GM23248 (cell line): ENCODE measurements at regions not wholly inside any gene's neighbourhood (a gene's known extent, or its start where the extent isn't known, plus 50 kb on each side); places are given as distances from the start of the nearest gene placed in this dataset.

Source experiments
- DNase-seq: peaks from one replicate; pipeline ENCODE4 v3.0.0-alpha.2; 2015
- H2AFZ ChIP-seq: fragments of 200-600 bp; sonication (generic); 2 replicates; pipeline ENCODE4 v1.6.1; 2016; ENCODE audit warnings: antibody characterized with exemption
- H3F3A ChIP-seq: fragments of 200-600 bp; sonication (generic); 2 replicates; pipeline ENCODE4 v1.6.1; 2016; ENCODE audit warnings: mild to moderate bottlenecking, antibody characterized with exemption, mixed run types; ENCODE audit not compliant: insufficient read depth
- H3K27ac ChIP-seq: fragments of 200-600 bp; sonication (generic); 2 replicates; pipeline ENCODE4 v1.5.1; 2016; ENCODE audit warnings: mild to moderate bottlenecking
- H3K27me3 ChIP-seq: fragments of 200-600 bp; sonication (generic); replicated peaks from 2 replicates; pipeline ENCODE4 v1.6.1; 2016; ENCODE audit warnings: mild to moderate bottlenecking; ENCODE audit not compliant: insufficient read depth
- H3K36me3 ChIP-seq: fragments of 200-600 bp; sonication (generic); 2 replicates; pipeline ENCODE4 v1.6.1; 2016; ENCODE audit warnings: low read depth, mild to moderate bottlenecking
- H3K4me1 ChIP-seq: fragments of 200-600 bp; sonication (generic); 2 replicates; pipeline ENCODE4 v1.6.1; 2016; ENCODE audit warnings: mild to moderate bottlenecking; ENCODE audit not compliant: insufficient read depth
- H3K4me2 ChIP-seq: fragments of 200-600 bp; sonication (generic); one replicate; pipeline ENCODE4 v1.6.1; 2016; ENCODE audit warnings: mild to moderate bottlenecking; ENCODE audit not compliant: unreplicated experiment
- H3K4me3 ChIP-seq: fragments of 200-600 bp; sonication (generic); 2 replicates; pipeline ENCODE4 v1.5.1; 2016; ENCODE audit warnings: mild to moderate bottlenecking
- H3K79me2 ChIP-seq: fragments of 200-600 bp; sonication (generic); 2 replicates; pipeline ENCODE4 v1.6.1; 2016; ENCODE audit warnings: mild to moderate bottlenecking; ENCODE audit not compliant: insufficient read depth
- H3K9ac ChIP-seq: fragments of 200-600 bp; sonication (generic); 2 replicates; pipeline ENCODE4 v1.6.1; 2016; ENCODE audit warnings: mild to moderate bottlenecking
- H3K9me2 ChIP-seq: fragments of 200-600 bp; sonication (generic); 2 replicates; pipeline ENCODE4 v1.6.1; 2016; ENCODE audit warnings: mixed run types, mild to moderate bottlenecking, moderate library complexity; ENCODE audit not compliant: insufficient read depth
- H3K9me3 ChIP-seq: fragments of 200-600 bp; sonication (generic); one replicate; pipeline ENCODE4 v1.6.1; 2017; ENCODE audit warnings: low read depth
- H4K20me1 ChIP-seq: fragments of 200-600 bp; sonication (generic); 2 replicates; pipeline ENCODE4 v1.6.0; 2016; ENCODE audit not compliant: insufficient read depth
- EZH2 ChIP-seq: fragments of 200-600 bp; sonication (generic); IDR thresholded peaks from 2 replicates; pipeline ENCODE4 v1.6.1; 2018; ENCODE audit warnings: antibody characterized with exemption, mild to moderate bottlenecking; ENCODE audit not compliant: insufficient read depth, poor library complexity, severe bottlenecking
- EZH2phosphoT487 ChIP-seq: fragments of 200-600 bp; sonication (generic); IDR thresholded peaks from 2 replicates; pipeline ENCODE4 v1.6.1; 2018; ENCODE audit warnings: antibody characterized with exemption, moderate library complexity, mild to moderate bottlenecking, low read depth; ENCODE audit not compliant: insufficient read depth
- WGBS, 2 experiments: methylation state at CpG; one replicate each; pipeline ENCODE4 v1.1.6; 2015 to 2017; ENCODE audit warnings: low lambda C conversion rate in 2 of 2, low coverage in 1 of 2; ENCODE audit errors: missing lambda C conversion rate in 2 of 2; 5-methylcytosine and 5-hydroxymethylcytosine counted together
- in situ Hi-C: fragments of 300-500 bp; cut with MboI; formaldehyde crosslinking; loops from 2 replicates; pipeline ENCODE4 v1.15.0; 2020

GRCh38 chr7:95684505-95684904, 87.8 kb upstream of the DYNC1I1 start:
- TF ChIP-seq EZH2, result no peak
- TF ChIP-seq EZH2phosphoT487, result no peak
- no peaks in the 10 kb centered on the region for H3F3A ChIP-seq
- no peak overlapping the region for H2AFZ ChIP-seq
- H3K4me2 ChIP-seq, result no peak overlapping the region
- no peaks in the 10 kb centered on the region for H3K27me3 ChIP-seq
- H3K4me1 ChIP-seq, result no peaks in the 10 kb centered on the region
- H3K4me3 ChIP-seq, result no peak overlapping the region
- H3K36me3 ChIP-seq, result no peaks in the 10 kb centered on the region
- in situ Hi-C loops, result loop anchor here (5.0 kb wide), 1 partner anchor 142 kb away; no protein-coding TSS in a partner anchor
- H3K9ac ChIP-seq, result no peak overlapping the region
- H3K79me2 ChIP-seq, result no peaks in the 10 kb centered on the region
- no peaks in the 10 kb centered on the region for H3K9me2 ChIP-seq
- H3K27ac ChIP-seq, result no peak overlapping the region
- no peaks in the 10 kb centered on the region for H3K9me3 ChIP-seq
- DNase-seq, result no peak
- WGBS, 2 experiments, result 68 to 71% methylated on average over 2 of the region's 2 CpGs
- H4K20me1 ChIP-seq, result no peaks in the 10 kb centered on the region

GRCh38 chr7:95684037-95684436, 87.7 kb upstream of the PDK4 start:
- peak; percentile 65 for DNase-seq
- 0 to 2% methylated on average over 2 of the region's 2 CpGs for WGBS, 2 experiments
- Histone ChIP-seq H3K4me1 (no peaks in the 10 kb centered on the region), H3K9me2 (no peaks in the 10 kb centered on the region), H3F3A (no peaks in the 10 kb centered on the region), H3K36me3 (no peaks in the 10 kb centered on the region), H3K9ac (no peak overlapping the region), H4K20me1 (no peaks in the 10 kb centered on the region), H3K4me3 (no peak overlapping the region), H3K79me2 (no peaks in the 10 kb centered on the region), H3K27ac (no peak overlapping the region), H3K9me3 (no peaks in the 10 kb centered on the region), H3K4me2 (no peak overlapping the region), H2AFZ (no peak overlapping the region), H3K27me3 (no peaks in the 10 kb centered on the region)
- in situ Hi-C loops, result loop anchor here (5.0 kb wide), 1 partner anchor 142 kb away; no protein-coding TSS in a partner anchor
- no peak for TF ChIP-seq EZH2
- no peak for TF ChIP-seq EZH2phosphoT487

GRCh38 chr7:95682913-95683312, 86.6 kb upstream of the PDK4 start:
- H3K4me1 ChIP-seq, result no peaks in the 10 kb centered on the region
- DNase-seq, result peak; percentile 4
- no peaks in the 10 kb centered on the region for H3K9me2 ChIP-seq
- H3K4me3 ChIP-seq, result no peak overlapping the region
- H4K20me1 ChIP-seq, result no peaks in the 10 kb centered on the region
- H3K27ac ChIP-seq, result no peak overlapping the region
- in situ Hi-C loops, result loop anchor here (5.0 kb wide), 1 partner anchor 141 kb away; no protein-coding TSS in a partner anchor
- H3K9me3 ChIP-seq, result no peaks in the 10 kb centered on the region
- H3K9ac ChIP-seq, result no peak overlapping the region
- TF ChIP-seq EZH2phosphoT487, result no peak
- no peak for TF ChIP-seq EZH2
- no peaks in the 10 kb centered on the region for H3K27me3 ChIP-seq
- H3K79me2 ChIP-seq, result no peaks in the 10 kb centered on the region
- WGBS, 2 experiments, result 33 to 35% methylated on average over 3 of the region's 3 CpGs
- H3F3A ChIP-seq, result no peaks in the 10 kb centered on the region
- no peak overlapping the region for H3K4me2 ChIP-seq
- H2AFZ ChIP-seq, result peak overlapping the region; percentile 37; the same call in 1 of the 2 replicates
- no peaks in the 10 kb centered on the region for H3K36me3 ChIP-seq

GRCh38 chr7:95676691-95677090, 80.4 kb upstream of the PDK4 start:
- 17 to 21% methylated on average over 3 of the region's 3 CpGs for WGBS, 2 experiments
- in situ Hi-C loops, result no loop called here
- no peaks in the 10 kb centered on the region for H3K9me3 ChIP-seq
- H3K79me2 ChIP-seq, result no peaks in the 10 kb centered on the region
- H4K20me1 ChIP-seq, result no peaks in the 10 kb centered on the region
- no peak for DNase-seq
- no peak overlapping the region for H3K9ac ChIP-seq
- no peak overlapping the region for H3K4me3 ChIP-seq
- no peaks in the 10 kb centered on the region for H3F3A ChIP-seq
- no peak overlapping the region for H3K4me2 ChIP-seq
- H2AFZ ChIP-seq, result no peak overlapping the region
- TF ChIP-seq EZH2 (no peak), EZH2phosphoT487 (no peak)
- no peaks in the 10 kb centered on the region for H3K9me2 ChIP-seq
- no peaks in the 10 kb centered on the region for H3K4me1 ChIP-seq
- H3K27me3 ChIP-seq, result no peaks in the 10 kb centered on the region
- H3K36me3 ChIP-seq, result no peaks in the 10 kb centered on the region
- H3K27ac ChIP-seq, result no peak overlapping the region

- TF ChIP-seq EZH2 (no peak), EZH2phosphoT487 (no peak)
- in situ Hi-C loops, result no loop called here
- Histone ChIP-seq H3K4me2 (no peak overlapping the region), H3K79me2 (no peaks in the 10 kb centered on the region), H3K4me1 (no peaks in the 10 kb centered on the region), H3K9me3 (no peaks in the 10 kb centered on the region), H3K9ac (no peak overlapping the region), H3K36me3 (no peaks in the 10 kb centered on the region), H3K4me3 (no peak overlapping the region), H3K27me3 (no peaks in the 10 kb centered on the region), H3F3A (no peaks in the 10 kb centered on the region), H4K20me1 (no peaks in the 10 kb centered on the region), H3K9me2 (no peaks in the 10 kb centered on the region), H3K27ac (no peak overlapping the region), H2AFZ (no peak overlapping the region)
- 77 to 80% methylated on average over 3 of the region's 3 CpGs for WGBS, 2 experiments
- no peak for DNase-seq
Measured at GRCh38 chr7:95675632-95676031, 79.3 kb upstream of the PDK4 start.
